Uterus (tissue), 2 donors: ENCODE measurements at regions not wholly inside any gene's neighbourhood (a gene's known extent, or its start where the extent isn't known, plus 50 kb on each side); places are given as distances from the start of the nearest gene placed in this dataset.

ENCODE experiments used
- POLR2A ChIP-seq, 2 donors: fragments of 450-650 bp; IDR thresholded peaks; one replicate each; pipeline ENCODE4 v1.6.1; 2016; ENCODE audit warnings: antibody characterized with exemption in 2 of 2, mild to moderate bottlenecking in 1 of 2, moderate library complexity in 1 of 2
- TF ChIP-seq, protein P1 (sequence below), 4 experiments: fragments of 200-600 bp in 2 of 4; fragments of 450-650 bp in 2 of 4; sonication (generic) in 2 of 4; IDR thresholded peaks; one replicate each; pipeline ENCODE4 v1.5.1; 2016 to 2019; ENCODE audit warnings: antibody characterized with exemption in 4 of 4, mild to moderate bottlenecking in 2 of 4, moderate library complexity in 1 of 4

- TF ChIP-seq POLR2A (IDR thresholded peaks at IDR 0.05) = no peak
- TF ChIP-seq, protein P1, sequence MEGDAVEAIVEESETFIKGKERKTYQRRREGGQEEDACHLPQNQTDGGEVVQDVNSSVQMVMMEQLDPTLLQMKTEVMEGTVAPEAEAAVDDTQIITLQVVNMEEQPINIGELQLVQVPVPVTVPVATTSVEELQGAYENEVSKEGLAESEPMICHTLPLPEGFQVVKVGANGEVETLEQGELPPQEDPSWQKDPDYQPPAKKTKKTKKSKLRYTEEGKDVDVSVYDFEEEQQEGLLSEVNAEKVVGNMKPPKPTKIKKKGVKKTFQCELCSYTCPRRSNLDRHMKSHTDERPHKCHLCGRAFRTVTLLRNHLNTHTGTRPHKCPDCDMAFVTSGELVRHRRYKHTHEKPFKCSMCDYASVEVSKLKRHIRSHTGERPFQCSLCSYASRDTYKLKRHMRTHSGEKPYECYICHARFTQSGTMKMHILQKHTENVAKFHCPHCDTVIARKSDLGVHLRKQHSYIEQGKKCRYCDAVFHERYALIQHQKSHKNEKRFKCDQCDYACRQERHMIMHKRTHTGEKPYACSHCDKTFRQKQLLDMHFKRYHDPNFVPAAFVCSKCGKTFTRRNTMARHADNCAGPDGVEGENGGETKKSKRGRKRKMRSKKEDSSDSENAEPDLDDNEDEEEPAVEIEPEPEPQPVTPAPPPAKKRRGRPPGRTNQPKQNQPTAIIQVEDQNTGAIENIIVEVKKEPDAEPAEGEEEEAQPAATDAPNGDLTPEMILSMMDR (IDR thresholded peaks at IDR 0.05) = no peak
Measured at GRCh38 chr6:2434912-2435311, 189.5 kb upstream of the GMDS start.
